ENCODE measurements at regions not wholly inside any gene's neighbourhood (a gene's known extent, or its start where the extent isn't known, plus 50 kb on each side); places are given as distances from the start of the nearest gene placed in this dataset.

DNA sequence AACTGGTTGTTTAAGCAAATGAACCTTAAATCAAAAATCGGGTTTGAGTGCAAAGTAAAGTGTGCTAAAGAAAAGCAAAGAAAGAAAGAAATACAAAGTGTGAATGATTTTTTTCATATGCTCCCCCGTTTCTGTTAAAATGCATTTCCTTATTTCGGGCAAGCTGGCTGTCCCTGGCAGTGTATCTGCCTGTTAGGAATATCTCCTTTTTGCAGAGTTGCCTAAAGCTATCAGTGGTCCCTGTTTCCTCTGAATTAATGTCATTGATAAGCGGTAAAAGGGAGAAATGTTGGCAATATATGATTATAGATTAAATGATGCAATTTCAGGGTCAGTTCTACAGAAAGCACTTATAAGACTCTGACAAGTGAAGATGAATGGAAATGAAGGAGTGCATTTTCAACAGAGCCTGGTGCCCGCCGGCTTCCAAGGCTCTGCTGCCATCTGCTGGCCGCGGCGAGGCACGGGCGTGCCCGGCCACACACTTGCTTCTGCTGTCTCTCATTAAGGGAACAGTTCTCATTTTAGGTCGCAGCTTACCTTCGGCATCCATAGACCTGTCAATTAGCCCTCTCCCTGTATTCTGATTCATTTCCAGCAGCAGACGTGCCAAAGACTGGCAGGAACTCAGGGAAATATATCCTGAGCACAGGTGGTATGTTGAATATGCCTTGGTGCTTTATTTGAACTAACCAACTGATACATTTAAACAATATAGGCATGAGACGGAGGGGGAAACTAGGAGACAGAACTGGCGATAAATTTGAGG is 381.9 kb downstream of the C6orf118 start:
- Histone ChIP-seq H2AFZ (ENCODE audit: low read depth, low read length, poor library complexity, severe bottlenecking) (no peak overlapping the region), H3K4me2 (ENCODE audit: low read length) (no peak overlapping the region), H4K20me1 (ENCODE audit: insufficient read depth) (no peaks in the 10 kb centered on the region), H3K79me2 (ENCODE audit: insufficient read depth, low read length) (no peaks in the 10 kb centered on the region), H3K27ac (ENCODE audit: low read depth, low read length) (no peak overlapping the region), H3K27me3 (ENCODE audit: insufficient read depth, low read length) (no peaks in the 10 kb centered on the region), H3K36me3 (ENCODE audit: control insufficient read depth in 1 of 2, insufficient read depth in 2 of 2, low read length in 2 of 2) (no peaks in the 10 kb centered on the region), H3K9me2 (ENCODE audit: insufficient read depth) (no peaks in the 10 kb centered on the region), H3K9me3 (ENCODE audit: control insufficient read depth in 1 of 2, insufficient read depth in 1 of 2, low read depth in 1 of 2, low read length in 2 of 2) (peaks cover 0 to 16% of the 10 kb centered on the region in 2 experiments; a peak in 2 of 4 replicates), H3K4me1 (ENCODE audit: control insufficient read depth in 1 of 2, insufficient read depth in 2 of 2, low read length in 2 of 2) (no peaks in the 10 kb centered on the region), H3K9ac (ENCODE audit: low read length) (no peak overlapping the region), H3K4me3 (replicated peaks in 1 of 2; ENCODE audit: low read depth in 1 of 2, low read length in 2 of 2) (no peak overlapping the region)
- ChIA-PET POLR2A (no interaction called here), CTCF (no interaction called here), RAD21 (ENCODE audit: low non-redundant PET in 1 of 2, low total read pairs in 2 of 2, uncharacterized antibody in 2 of 2, unreplicated experiment in 2 of 2) (no interaction called here)
- ATAC-seq (peak; percentile 85), DNase-seq (ENCODE audit: low read depth, low spot score) (peak; percentile 1)
- TF ChIP-seq ZNF274 (IDR thresholded peaks at IDR 0.05; ENCODE audit: low read depth, low read length), result no peak
- TF ChIP-seq, protein P1, sequence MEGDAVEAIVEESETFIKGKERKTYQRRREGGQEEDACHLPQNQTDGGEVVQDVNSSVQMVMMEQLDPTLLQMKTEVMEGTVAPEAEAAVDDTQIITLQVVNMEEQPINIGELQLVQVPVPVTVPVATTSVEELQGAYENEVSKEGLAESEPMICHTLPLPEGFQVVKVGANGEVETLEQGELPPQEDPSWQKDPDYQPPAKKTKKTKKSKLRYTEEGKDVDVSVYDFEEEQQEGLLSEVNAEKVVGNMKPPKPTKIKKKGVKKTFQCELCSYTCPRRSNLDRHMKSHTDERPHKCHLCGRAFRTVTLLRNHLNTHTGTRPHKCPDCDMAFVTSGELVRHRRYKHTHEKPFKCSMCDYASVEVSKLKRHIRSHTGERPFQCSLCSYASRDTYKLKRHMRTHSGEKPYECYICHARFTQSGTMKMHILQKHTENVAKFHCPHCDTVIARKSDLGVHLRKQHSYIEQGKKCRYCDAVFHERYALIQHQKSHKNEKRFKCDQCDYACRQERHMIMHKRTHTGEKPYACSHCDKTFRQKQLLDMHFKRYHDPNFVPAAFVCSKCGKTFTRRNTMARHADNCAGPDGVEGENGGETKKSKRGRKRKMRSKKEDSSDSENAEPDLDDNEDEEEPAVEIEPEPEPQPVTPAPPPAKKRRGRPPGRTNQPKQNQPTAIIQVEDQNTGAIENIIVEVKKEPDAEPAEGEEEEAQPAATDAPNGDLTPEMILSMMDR (IDR thresholded peaks at IDR 0.05 in 2 of 3, conservative IDR thresholded peaks at IDR 0.05 in 1 of 3; ENCODE audit: borderline replicate concordance in 1 of 3, insufficient read depth in 1 of 3, low read depth in 2 of 3, low read length in 2 of 3), result peak; percentile 28 to 87 (median 83); a peak in 5 of 6 replicates
- no peak for TF ChIP-seq ZFX (IDR thresholded peaks at IDR 0.05)
- peak; percentile 75 for TF ChIP-seq RAD21 (IDR thresholded peaks at IDR 0.05; ENCODE audit: low read depth)
- no peak for TF ChIP-seq TCF7L2 (IDR thresholded peaks at IDR 0.05; ENCODE audit: borderline replicate concordance, extremely low read depth, insufficient read depth, insufficient read length)
- no peak for TF ChIP-seq YY1 (IDR thresholded peaks at IDR 0.05; ENCODE audit: extremely low read depth, insufficient replicate concordance, low read depth, low read length)
- TF ChIP-seq FOSL1 (IDR thresholded peaks at IDR 0.05; ENCODE audit: low read depth), result no peak
- intact Hi-C loops (cut with micrococcal nuclease), result loop anchor here (5.0 kb wide), 1 partner anchor 1500 kb away; no protein-coding TSS in a partner anchor
- no TSS peak for BruUV-seq (replicated peaks)
